CD4-positive, alpha-beta T cell treated with Interferon alpha-2 for 1 hour (primary cell): ENCODE measurements at regions not wholly inside any gene's neighbourhood (a gene's known extent, or its start where the extent isn't known, plus 50 kb on each side); places are given as distances from the start of the nearest gene placed in this dataset.

Source experiments
- DNase-seq, 2 donors: peaks; one replicate each; pipeline ENCODE4 v3.0.0-alpha.2; 2020 to 2022

DNA sequence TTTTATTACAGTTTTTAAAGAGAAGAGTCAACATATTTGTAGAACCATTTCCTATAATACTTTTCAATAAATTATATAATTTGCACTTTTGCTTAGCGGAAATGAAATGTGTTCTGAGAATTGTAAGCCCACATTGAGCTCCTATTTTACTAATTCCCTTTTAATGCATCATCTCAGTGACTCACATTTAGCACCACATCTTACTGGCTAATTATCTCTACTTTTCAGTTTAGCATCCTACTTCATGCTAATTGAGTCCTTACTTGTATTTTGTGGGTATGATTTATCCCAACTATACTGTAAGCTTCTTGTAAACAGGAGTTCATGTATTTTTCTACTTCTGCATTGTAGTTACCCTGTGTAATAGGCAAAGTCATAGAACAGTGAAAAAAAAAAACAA, 67.5 kb downstream of the TMX1 start:
- DNase-seq, result no peak

- DNase-seq, result no peak
Measured at GRCh38 chr14:51308866-51309265, 68.8 kb downstream of the TMX1 start.

DNA sequence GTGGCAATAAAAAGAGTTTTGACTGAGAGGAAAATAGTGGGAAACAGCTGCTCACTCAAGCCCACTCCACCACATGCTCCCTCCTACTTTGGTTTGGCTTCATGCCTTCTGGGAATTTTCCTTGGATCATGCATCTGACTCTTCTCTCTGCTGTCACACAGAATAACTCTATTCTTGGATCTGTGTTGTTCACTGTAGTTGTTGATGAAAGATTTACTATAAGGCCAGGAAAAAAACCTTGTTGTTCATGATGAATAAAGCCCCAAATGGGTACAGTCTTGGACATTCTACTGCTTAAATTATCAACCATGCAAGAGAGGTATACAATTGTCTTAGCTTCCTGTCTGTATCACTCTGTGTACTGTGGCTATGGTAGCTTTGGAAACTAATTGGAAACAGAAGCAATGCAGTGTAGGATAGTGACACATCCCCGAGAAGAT, 70.5 kb downstream of the TMX1 start:
- DNase-seq, result no peak

DNA sequence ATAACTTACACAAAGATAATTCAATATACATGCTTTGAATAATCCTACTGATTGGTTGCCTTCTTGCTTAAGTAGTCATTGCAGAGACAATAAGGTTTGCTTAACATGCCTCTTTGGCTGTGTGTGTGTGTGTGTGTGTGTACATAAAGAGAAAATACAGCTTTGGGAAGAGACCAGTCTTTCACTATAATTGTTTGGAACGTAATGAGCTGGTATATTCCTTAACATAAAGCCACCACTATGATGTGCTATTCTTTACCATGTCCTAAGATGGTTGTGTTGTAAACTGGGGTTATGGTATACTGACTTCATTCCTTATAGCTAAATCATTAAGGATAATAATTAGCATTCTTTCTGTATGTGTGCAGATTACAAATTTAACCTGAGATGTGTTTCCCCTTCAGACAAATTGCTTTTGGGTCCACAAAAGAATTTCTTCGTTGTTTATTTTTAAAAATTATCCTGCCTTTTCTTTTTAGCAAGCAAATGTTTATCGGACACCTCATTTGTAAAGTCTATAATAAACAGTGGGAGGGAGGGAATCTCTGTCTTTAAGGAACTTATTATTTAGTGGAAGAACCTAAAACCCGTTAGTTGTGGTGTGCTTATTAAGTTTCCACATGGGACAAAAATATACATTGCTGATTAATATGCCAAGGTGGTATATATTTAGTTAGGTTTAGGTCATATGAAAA, 74.4 kb downstream of the TMX1 start:
- no peak for DNase-seq

DNA sequence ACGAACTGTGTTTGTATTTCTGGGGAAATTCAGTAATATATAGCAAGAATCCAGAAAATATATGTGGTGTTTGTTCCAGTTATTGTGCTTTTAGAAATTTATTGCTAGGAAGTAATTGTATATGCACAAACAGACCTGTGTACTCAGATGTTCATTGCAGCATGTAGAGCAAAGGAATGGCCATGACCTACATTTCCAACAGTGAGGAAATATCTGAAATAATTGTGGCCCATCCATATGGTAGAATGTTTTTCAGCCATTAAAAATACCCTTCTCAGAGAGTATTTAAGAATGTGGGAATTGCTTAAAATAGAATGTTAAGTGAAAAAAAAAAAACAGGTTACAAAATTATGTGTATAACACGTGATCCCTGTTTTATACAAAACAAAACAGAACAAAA, 77.3 kb downstream of the TMX1 start:
- no peak for DNase-seq

DNA sequence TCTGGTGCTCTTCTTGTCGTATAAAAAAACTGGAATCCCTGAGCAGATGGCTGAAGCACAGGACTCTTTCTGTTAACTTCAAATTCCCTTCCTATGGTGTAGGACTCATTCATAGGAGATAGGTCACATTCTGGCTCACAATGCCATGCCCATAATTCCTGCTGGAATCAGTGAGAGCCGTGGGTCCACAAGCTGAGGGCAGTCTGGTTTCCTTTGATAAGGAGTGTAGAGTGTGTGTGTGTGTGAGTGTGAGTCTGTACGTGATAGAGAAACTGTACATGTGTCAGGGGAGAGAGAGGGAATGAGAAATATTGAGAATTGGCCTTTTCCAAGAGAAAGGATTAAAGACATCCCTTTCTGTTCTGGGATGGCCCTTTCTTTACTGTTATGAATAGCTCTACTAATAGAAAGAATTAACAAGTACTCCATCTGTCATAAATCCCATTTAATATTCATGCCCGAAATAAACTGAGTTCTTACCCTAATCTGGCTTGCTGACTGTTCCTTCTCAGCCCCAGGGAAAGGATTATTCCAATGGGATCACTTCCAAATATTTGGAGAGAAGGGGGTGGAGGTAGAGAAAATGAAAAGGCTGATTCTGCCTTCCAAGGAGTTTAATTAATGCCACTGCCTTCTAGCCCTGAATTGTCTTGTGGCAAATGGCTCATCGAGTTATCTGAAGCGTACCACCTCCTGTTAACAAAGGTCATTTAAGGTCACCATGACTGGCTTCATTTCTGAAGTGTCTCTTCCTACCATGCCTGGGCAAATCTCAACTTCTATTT, 79.0 kb downstream of the TMX1 start:
- DNase-seq, result no peak

- DNase-seq, result no peak
Measured at GRCh38 chr14:51321036-51321435, 81.0 kb downstream of the TMX1 start.

DNA sequence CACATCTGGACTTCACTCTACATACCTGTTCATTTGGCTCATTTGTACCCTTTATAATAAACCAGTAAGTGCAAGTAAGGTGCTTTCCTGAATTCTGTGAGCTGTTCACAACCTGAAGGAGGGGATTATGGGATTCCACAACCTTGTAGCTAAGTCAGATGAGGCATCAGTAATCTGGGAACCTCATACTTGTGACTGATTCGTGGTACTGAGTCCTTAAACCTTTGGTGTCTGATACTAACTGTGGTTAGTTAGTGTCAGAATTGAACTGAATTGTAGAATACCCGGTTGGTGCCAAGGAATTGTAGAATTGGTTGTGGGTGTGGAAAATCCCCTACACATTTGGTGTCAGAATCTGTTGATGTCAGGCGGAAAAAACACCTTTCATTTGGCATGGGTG, 83.4 kb downstream of the TMX1 start:
- DNase-seq, result no peak

DNA sequence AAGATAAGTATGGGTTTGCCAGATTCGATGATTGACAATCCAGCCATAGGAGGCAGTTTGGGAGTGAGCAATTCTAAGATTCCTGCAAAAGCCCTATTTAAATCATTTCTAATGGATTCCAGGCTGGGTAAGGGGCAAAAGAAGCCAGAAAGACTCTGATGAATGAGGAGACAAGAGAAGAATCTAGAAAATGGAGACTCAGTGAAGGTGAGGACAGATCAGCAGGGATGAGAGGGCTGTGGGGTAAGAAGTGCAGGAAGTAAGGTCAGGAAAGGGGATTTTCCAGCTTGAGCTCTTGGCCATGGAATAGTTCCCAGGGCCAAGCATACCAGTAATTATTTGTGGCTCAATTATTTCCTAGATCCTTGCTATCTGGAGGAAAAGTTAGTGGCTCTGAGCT, 87.3 kb downstream of the TMX1 start:
- no peak for DNase-seq

DNA sequence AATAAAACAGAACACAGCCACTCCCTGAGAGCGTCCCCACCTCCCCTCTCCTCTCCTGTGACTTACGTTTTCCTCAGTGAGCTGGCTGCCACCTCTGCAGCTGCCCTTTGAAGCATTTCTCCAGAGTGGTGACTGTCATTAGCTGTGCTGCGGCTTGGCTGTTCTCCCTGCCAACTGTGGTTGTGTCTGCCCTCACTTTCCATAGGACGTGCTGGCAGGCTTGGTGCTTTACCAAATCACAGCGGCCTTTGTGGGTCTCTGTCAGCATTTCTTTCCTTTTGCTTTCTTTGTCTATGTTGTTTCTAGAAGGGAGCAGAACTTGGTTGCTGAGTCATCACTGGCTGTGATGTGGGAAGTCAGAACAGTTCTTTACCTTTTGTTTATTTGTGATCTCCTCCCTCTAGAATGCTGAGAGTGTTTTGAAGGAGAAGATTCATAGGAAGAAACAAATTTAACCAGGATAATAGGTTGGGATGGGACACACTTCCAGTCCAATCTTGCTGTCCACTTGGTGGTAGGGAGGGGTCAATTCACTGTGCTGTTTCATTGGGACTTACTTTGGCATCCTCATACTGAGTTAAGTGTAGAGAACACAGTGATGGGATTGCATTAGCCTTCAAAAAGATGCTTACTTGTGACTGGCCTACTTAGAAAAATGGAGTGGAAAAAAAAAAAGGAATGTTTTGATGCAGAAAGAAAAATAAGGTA, 88.2 kb downstream of the TMX1 start:
- DNase-seq, result no peak

- DNase-seq, result no peak
Measured at GRCh38 chr14:51328772-51329353, 88.8 kb downstream of the TMX1 start.

DNA sequence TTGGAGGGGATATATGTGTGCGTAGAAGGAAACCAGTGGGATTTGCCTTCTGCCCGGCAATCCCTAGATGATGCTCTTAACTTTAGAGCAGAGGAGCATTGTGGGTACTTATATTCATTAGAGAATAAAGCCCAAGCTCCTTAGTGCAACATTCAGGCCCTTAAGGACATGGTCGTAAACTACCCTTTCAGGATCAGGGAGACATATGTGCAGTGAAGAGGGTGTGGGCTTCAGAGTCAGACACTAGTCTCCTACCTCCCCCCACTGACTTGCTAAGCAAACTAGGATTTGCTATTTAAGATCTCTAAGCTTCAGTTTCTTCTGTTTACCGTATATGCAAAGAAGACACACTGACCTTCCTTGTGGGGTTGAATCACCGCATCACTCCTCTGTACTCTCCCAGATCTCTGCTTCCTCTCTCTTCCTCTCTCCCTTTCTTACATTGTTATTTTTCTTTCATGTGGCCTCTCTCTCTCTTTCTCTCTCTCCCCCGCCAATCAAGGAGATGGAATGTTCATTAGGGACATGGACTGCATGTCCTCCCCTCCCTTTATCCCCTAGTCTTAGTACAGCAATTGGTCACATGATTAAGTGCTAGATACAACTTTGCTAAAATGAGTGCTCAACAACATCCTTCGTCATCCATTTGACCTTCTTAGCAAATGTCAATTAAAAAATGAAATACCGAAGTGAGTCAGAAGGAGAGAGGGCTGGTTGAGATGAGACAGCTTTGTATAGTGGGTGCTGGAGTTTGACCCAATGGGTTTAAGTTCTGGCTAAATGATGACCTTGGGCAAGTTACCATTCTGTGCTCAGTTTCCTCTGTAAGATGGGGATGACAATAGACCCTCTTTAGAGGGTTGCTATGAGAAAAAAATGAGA, 91.7 kb downstream of the TMX1 start:
- no peak for DNase-seq

GRCh38 chr14:51333299-51333698, 93.3 kb downstream of the TMX1 start:
- DNase-seq, result no peak

DNA sequence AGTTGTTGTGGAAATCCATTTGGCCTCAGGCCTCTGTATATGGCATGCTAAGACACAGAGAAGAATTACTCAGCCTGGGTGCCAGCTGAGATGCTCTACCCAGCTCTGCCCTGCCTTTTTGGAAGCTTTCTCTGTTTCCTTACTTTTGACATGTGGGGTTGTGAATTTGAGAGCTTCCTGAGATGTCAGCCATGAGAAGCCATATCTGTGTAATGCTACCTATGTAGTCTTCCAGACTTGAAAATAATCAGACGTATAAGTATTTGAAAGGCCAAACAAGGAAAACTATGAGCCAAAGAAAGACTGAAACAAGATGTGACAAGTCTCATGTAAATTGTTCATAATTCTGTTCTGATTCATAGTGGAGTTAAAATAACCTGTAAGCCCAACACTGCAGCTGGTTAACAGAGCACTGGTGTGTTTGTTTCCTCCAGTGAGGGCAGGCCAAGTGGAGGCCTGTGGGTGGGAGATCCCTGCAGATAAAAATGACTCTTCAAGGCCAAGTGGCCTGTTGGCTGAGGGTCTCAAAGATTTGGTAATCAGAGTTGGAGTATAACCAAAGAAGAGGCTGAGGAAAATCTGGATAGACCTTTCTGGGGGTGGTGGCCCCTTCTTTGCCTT, 94.0 kb downstream of the TMX1 start:
- no peak for DNase-seq

DNA sequence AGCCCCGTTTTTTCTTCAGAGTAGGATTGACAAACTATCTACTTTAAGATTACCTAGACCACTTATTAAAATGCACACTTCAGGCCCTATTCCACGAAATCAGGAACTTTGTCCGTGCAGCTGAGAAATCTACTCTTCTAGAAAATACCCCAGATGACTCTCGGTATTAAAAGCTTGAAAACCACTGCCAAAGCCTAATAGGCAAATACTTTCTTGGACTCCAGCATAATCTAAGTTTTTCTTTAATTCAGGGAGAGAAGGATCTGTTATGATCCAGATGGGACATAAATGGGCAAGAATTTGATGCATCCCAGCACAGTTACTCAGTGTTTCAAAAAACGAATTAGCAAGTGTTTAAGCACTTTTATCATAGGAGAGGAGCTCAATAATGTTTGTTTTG, 94.5 kb downstream of the TMX1 start:
- no peak for DNase-seq

GRCh38 chr14:51335531-51335930, 95.5 kb downstream of the TMX1 start:
- no peak for DNase-seq

DNA sequence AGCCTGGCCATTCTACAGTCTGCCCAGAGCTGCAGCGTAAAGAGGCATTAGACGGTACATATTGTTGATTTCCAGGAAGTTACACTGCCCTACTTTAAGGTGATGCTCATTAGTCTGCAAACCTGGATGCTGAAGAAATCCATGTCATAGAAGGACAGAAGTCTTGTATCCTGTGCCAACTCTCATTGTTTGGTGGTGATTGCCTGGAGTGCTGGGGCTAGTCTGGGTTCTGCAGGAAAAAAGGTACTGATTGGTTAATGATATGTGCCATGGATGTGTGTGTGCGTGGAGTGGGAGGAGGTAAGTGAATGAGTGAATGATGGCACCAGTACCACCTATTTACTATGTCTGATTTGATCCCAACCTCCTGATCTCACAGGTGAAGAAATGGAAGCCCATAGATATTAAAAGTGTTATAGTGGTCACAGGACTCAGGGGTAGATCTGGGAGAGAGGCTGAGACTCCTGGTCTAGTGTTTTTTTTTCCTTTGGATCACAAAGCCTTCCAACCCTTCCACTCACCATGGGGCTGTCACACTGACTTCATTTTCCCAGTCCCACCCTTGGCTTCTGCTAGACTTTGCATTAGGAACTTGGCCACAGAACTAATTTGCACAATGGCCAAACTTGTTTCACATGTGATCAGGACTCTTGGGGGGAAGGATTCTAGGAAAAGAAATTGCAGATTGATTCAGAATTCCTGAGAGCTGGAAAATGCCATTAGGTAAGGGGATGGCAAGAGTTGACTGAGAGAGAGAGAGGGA, 96.1 kb downstream of the TMX1 start:
- DNase-seq, result no peak

- DNase-seq, result no peak
Measured at GRCh38 chr14:51336734-51337133, 96.7 kb downstream of the TMX1 start.

- DNase-seq, result no peak
Measured at GRCh38 chr14:51337520-51337919, 97.5 kb downstream of the TMX1 start.

- DNase-seq, result no peak
Measured at GRCh38 chr14:51341338-51341737, 101.3 kb downstream of the TMX1 start.

DNA sequence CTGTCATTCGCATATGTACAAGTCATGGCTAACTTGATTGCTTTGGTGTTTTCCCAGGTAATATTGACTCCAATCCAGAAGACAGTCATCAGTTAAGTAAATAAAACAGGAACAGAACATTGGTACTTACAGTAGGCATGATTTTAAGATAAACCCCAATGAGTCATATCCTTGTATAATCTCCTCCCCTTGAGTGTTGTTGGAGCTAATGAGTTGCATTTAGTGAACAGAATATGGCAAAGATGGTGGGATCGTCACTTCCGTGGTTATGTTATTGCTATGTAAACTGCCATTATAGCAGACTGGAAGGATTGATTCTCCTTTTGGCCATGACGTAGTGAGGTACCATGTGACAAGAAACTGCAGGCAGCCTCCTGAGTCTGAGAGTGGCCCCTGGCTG, 102.2 kb downstream of the TMX1 start:
- DNase-seq, result no peak
